ENCODE measurements at regions not wholly inside any gene's neighbourhood (a gene's known extent, or its start where the extent isn't known, plus 50 kb on each side); places are given as distances from the start of the nearest gene placed in this dataset.

GRCh38 chr3:72449551-72449950, 398.7 kb downstream of the SHQ1 start:
- no peak for DNase-seq (ENCODE audit: low read depth)
- H3K27me3 ChIP-seq (ENCODE audit: control insufficient read depth, insufficient read depth, low read length): peaks cover 4% of the 10 kb centered on the region
- H3K4me3 ChIP-seq (ENCODE audit: low read depth, low read length): no peak overlapping the region
- TF ChIP-seq, protein P1, sequence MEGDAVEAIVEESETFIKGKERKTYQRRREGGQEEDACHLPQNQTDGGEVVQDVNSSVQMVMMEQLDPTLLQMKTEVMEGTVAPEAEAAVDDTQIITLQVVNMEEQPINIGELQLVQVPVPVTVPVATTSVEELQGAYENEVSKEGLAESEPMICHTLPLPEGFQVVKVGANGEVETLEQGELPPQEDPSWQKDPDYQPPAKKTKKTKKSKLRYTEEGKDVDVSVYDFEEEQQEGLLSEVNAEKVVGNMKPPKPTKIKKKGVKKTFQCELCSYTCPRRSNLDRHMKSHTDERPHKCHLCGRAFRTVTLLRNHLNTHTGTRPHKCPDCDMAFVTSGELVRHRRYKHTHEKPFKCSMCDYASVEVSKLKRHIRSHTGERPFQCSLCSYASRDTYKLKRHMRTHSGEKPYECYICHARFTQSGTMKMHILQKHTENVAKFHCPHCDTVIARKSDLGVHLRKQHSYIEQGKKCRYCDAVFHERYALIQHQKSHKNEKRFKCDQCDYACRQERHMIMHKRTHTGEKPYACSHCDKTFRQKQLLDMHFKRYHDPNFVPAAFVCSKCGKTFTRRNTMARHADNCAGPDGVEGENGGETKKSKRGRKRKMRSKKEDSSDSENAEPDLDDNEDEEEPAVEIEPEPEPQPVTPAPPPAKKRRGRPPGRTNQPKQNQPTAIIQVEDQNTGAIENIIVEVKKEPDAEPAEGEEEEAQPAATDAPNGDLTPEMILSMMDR (IDR thresholded peaks at IDR 0.05; ENCODE audit: insufficient read depth, low read length, poor library complexity, severe bottlenecking): no peak
- H3K36me3 ChIP-seq (ENCODE audit: control insufficient read depth, insufficient read depth, low read length): no peaks in the 10 kb centered on the region

DNA sequence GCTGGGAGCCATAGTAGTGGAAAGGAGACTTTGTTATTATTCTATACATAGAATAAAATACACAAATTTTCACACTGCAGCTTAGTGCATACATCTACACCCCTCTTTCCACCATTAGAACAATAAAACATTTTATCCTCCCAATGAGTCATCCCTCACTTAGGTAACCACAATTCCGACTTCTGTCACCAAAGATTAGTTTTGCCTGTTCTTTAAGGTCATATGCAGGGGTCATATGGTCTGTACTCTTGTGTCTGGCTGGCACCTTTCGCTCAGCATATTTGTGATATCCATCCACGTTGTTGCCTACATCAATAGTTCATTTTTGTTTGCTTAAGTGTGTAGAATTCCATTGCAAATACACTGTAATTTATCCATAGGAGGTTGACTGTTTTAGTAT, 399.4 kb downstream of the SHQ1 start:
- TF ChIP-seq, protein P1 (IDR thresholded peaks at IDR 0.05; ENCODE audit: insufficient read depth, low read length, poor library complexity, severe bottlenecking): no peak
- Histone ChIP-seq H3K27me3 (ENCODE audit: control insufficient read depth, insufficient read depth, low read length) (peaks cover 4% of the 10 kb centered on the region), H3K4me3 (ENCODE audit: low read depth, low read length) (no peak overlapping the region), H3K36me3 (ENCODE audit: control insufficient read depth, insufficient read depth, low read length) (no peaks in the 10 kb centered on the region)
- DNase-seq (ENCODE audit: low read depth): no peak

- TF ChIP-seq, protein P1 (IDR thresholded peaks at IDR 0.05; ENCODE audit: insufficient read depth, low read length, poor library complexity, severe bottlenecking): no peak
- no peak overlapping the region for H3K4me3 ChIP-seq (ENCODE audit: low read depth, low read length)
- DNase-seq (ENCODE audit: low read depth): no peak
- no peaks in the 10 kb centered on the region for H3K36me3 ChIP-seq (ENCODE audit: control insufficient read depth, insufficient read depth, low read length)
- H3K27me3 ChIP-seq (ENCODE audit: control insufficient read depth, insufficient read depth, low read length): peaks cover 4% of the 10 kb centered on the region
Measured at GRCh38 chr3:72448375-72448823, 399.8 kb downstream of the SHQ1 start.

- Histone ChIP-seq H3K36me3 (ENCODE audit: control insufficient read depth, insufficient read depth, low read length) (no peaks in the 10 kb centered on the region), H3K4me3 (ENCODE audit: low read depth, low read length) (peak overlapping the region; percentile 61), H3K27me3 (ENCODE audit: control insufficient read depth, insufficient read depth, low read length) (peaks cover 2% of the 10 kb centered on the region)
- TF ChIP-seq, protein P1 (IDR thresholded peaks at IDR 0.05; ENCODE audit: insufficient read depth, low read length, poor library complexity, severe bottlenecking): no peak
- DNase-seq (ENCODE audit: low read depth): peak; percentile 41
Measured at GRCh38 chr3:72447059-72447946, 400.9 kb downstream of the SHQ1 start.

- peaks cover under 1% of the 10 kb centered on the region for H3K27me3 ChIP-seq (ENCODE audit: control insufficient read depth, insufficient read depth, low read length)
- TF ChIP-seq, protein P1 (IDR thresholded peaks at IDR 0.05; ENCODE audit: insufficient read depth, low read length, poor library complexity, severe bottlenecking): no peak
- H3K4me3 ChIP-seq (ENCODE audit: low read depth, low read length): peak within 1 kb of the TSS; percentile 61
- DNase-seq (ENCODE audit: low read depth): no peak
- H3K36me3 ChIP-seq (ENCODE audit: control insufficient read depth, insufficient read depth, low read length): no peaks in the 10 kb centered on the region
Measured at GRCh38 chr3:72446218-72447058, 401.8 kb downstream of the SHQ1 start, which contains the start of gene RYBP. Gene RYBP, minus strand, starts transcription at chr3:72446621.

All from kidney epithelial cell (primary cell).